Neural progenitor cell (in vitro differentiated cells): ENCODE measurements at regions not wholly inside any gene's neighbourhood (a gene's known extent, or its start where the extent isn't known, plus 50 kb on each side); places are given as distances from the start of the nearest gene placed in this dataset.
A peak's percentile ranks its signal among the peaks of the same experiment; 100 is the strongest.

Source experiments
- DNase-seq: peaks from one replicate; pipeline ENCODE4 v3.0.0-alpha.2; 2016; ENCODE audit warnings: low spot score
- H2AFZ ChIP-seq: fragments of 200-600 bp; sonication (generic); replicated peaks from 2 replicates; pipeline ENCODE4 v1.6.1; 2016; ENCODE audit warnings: antibody characterized with exemption
- H3F3A ChIP-seq: fragments of 200-600 bp; sonication (generic); 2 replicates; pipeline ENCODE4 v1.6.1; 2016; ENCODE audit warnings: antibody characterized with exemption, low read depth
- H3K27ac ChIP-seq: fragments of 200-600 bp; sonication (generic); 2 replicates; pipeline ENCODE4 v1.5.1; 2016; ENCODE audit warnings: mild to moderate bottlenecking
- H3K27me3 ChIP-seq: fragments of 200-600 bp; sonication (generic); 2 replicates; pipeline ENCODE4 v1.6.1; 2016; ENCODE audit warnings: mild to moderate bottlenecking, moderate library complexity
- H3K36me3 ChIP-seq: fragments of 200-600 bp; sonication (generic); 2 replicates; pipeline ENCODE4 v1.5.1; 2016
- H3K4me1 ChIP-seq: fragments of 200-600 bp; sonication (generic); 2 replicates; pipeline ENCODE4 v1.6.1; 2016; ENCODE audit warnings: mixed run types
- H3K4me2 ChIP-seq: fragments of 200-600 bp; sonication (generic); 2 replicates; pipeline ENCODE4 v1.6.1; 2016
- H3K4me3 ChIP-seq: fragments of 200-600 bp; sonication (generic); 2 replicates; pipeline ENCODE4 v1.5.1; 2016
- H3K79me2 ChIP-seq: fragments of 200-600 bp; sonication (generic); 2 replicates; pipeline ENCODE4 v1.6.1; 2016; ENCODE audit warnings: low read depth
- H3K9ac ChIP-seq: fragments of 200-600 bp; sonication (generic); 2 replicates; pipeline ENCODE4 v1.6.1; 2016
- H3K9me3 ChIP-seq: fragments of 200-600 bp; sonication (generic); 2 replicates; pipeline ENCODE4 v1.5.1; 2016; ENCODE audit warnings: low read depth
- H4K20me1 ChIP-seq: fragments of 200-600 bp; sonication (generic); 2 replicates; pipeline ENCODE4 v1.6.1; 2016; ENCODE audit warnings: low read depth
- H3K27ac Mint-ChIP-seq: 3 replicates; pipeline ENCODE4 v1.8.0; 2021; ENCODE audit warnings: mixed read lengths
- H3K27me3 Mint-ChIP-seq: 2 replicates; pipeline ENCODE4 v1.8.0; 2022; ENCODE audit warnings: low read depth, mild to moderate bottlenecking, inconsistent platforms, moderate library complexity, mixed read lengths; ENCODE audit not compliant: insufficient read depth
- H3K36me3 Mint-ChIP-seq: 3 replicates; pipeline ENCODE4 v1.8.0; 2021; ENCODE audit warnings: mixed read lengths
- H3K4me1 Mint-ChIP-seq: 3 replicates; pipeline ENCODE4 v1.8.0; 2021; ENCODE audit warnings: mixed read lengths
- H3K4me3 Mint-ChIP-seq: 3 replicates; pipeline ENCODE4 v1.8.0; 2021; ENCODE audit warnings: mild to moderate bottlenecking, moderate library complexity, mixed read lengths
- H3K9me3 Mint-ChIP-seq: 3 replicates; pipeline ENCODE4 v1.8.0; 2020; ENCODE audit warnings: mixed read lengths
- CTCF ChIP-seq: fragments of 200-600 bp; sonication (generic); IDR thresholded peaks from 2 replicates; pipeline ENCODE4 v1.5.1; 2017; ENCODE audit warnings: antibody characterized with exemption, mild to moderate bottlenecking
- EZH2 ChIP-seq: fragments of 200-600 bp; sonication (generic); IDR thresholded peaks from 2 replicates; pipeline ENCODE4 v1.6.1; 2017; ENCODE audit warnings: antibody characterized with exemption, mild to moderate bottlenecking, moderate library complexity
- EZH2phosphoT487 ChIP-seq: fragments of 200-600 bp; sonication (generic); IDR thresholded peaks from 2 replicates; pipeline ENCODE4 v1.6.1; 2017; ENCODE audit warnings: antibody characterized with exemption

GRCh38 chr3:34066328-34066727 lies 267.9 kb downstream of the PDCD6IP start:
- Mint-ChIP-seq H3K9me3 (peaks cover 12% of the 10 kb centered on the region), H3K36me3 (no peaks in the 10 kb centered on the region), H3K4me1 (peaks cover 17% of the 10 kb centered on the region), H3K27me3 (peaks cover 2% of the 10 kb centered on the region), H3K4me3 (no peak overlapping the region), H3K27ac (no peak overlapping the region)
- no peak for DNase-seq
- H3K36me3 ChIP-seq: no peaks in the 10 kb centered on the region
- H3F3A ChIP-seq: peaks cover 13% of the 10 kb centered on the region
- no peaks in the 10 kb centered on the region for H3K9me3 ChIP-seq
- no peak overlapping the region for H3K27ac ChIP-seq
- H3K9ac ChIP-seq: no peak overlapping the region
- H3K4me2 ChIP-seq: no peak overlapping the region
- H3K4me3 ChIP-seq: no peak overlapping the region
- no peaks in the 10 kb centered on the region for H4K20me1 ChIP-seq
- no peaks in the 10 kb centered on the region for H3K79me2 ChIP-seq
- peaks cover 30% of the 10 kb centered on the region for H3K4me1 ChIP-seq
- H3K27me3 ChIP-seq: no peaks in the 10 kb centered on the region
- H2AFZ ChIP-seq: peak overlapping the region; percentile 73
- TF ChIP-seq CTCF: no peak
- TF ChIP-seq EZH2: no peak
- no peak for TF ChIP-seq EZH2phosphoT487

GRCh38 chr3:34066999-34067398 lies 268.6 kb downstream of the PDCD6IP start:
- H2AFZ ChIP-seq: peak overlapping the region; percentile 73
- H3K27ac Mint-ChIP-seq: no peak overlapping the region
- H3K27me3 Mint-ChIP-seq: peaks cover 2% of the 10 kb centered on the region
- H3K4me3 Mint-ChIP-seq: no peak overlapping the region
- H3K9me3 Mint-ChIP-seq: peaks cover 9% of the 10 kb centered on the region
- peak overlapping the region; percentile 32 for H3K4me2 ChIP-seq
- H3K9me3 ChIP-seq: no peaks in the 10 kb centered on the region
- H3K36me3 ChIP-seq: no peaks in the 10 kb centered on the region
- no peak overlapping the region for H3K4me3 ChIP-seq
- no peaks in the 10 kb centered on the region for H3K27me3 ChIP-seq
- DNase-seq: no peak
- H3K4me1 Mint-ChIP-seq: peaks cover 23% of the 10 kb centered on the region
- no peak overlapping the region for H3K27ac ChIP-seq
- no peaks in the 10 kb centered on the region for H4K20me1 ChIP-seq
- H3K36me3 Mint-ChIP-seq: no peaks in the 10 kb centered on the region
- TF ChIP-seq CTCF (no peak), EZH2 (no peak), EZH2phosphoT487 (no peak)
- no peak overlapping the region for H3K9ac ChIP-seq
- H3K4me1 ChIP-seq: peaks cover 32% of the 10 kb centered on the region
- H3K79me2 ChIP-seq: no peaks in the 10 kb centered on the region
- H3F3A ChIP-seq: peaks cover 13% of the 10 kb centered on the region

GRCh38 chr3:34067536-34068051 lies 269.2 kb downstream of the PDCD6IP start:
- Histone ChIP-seq H3K27ac (no peak overlapping the region), H3K36me3 (no peaks in the 10 kb centered on the region), H3K27me3 (no peaks in the 10 kb centered on the region), H3K4me1 (peaks cover 34% of the 10 kb centered on the region), H4K20me1 (no peaks in the 10 kb centered on the region), H3K79me2 (no peaks in the 10 kb centered on the region), H3K4me2 (peak overlapping the region; percentile 32), H3F3A (peaks cover 13% of the 10 kb centered on the region), H3K9me3 (no peaks in the 10 kb centered on the region), H3K9ac (no peak overlapping the region), H2AFZ (peak overlapping the region; percentile 73), H3K4me3 (no peak overlapping the region)
- Mint-ChIP-seq H3K27ac (no peak overlapping the region), H3K36me3 (no peaks in the 10 kb centered on the region), H3K9me3 (peaks cover 7% of the 10 kb centered on the region), H3K27me3 (peaks cover 2% of the 10 kb centered on the region), H3K4me3 (no peak overlapping the region), H3K4me1 (peaks cover 27% of the 10 kb centered on the region)
- no peak for TF ChIP-seq CTCF
- DNase-seq: no peak
